Activated CD8-positive, alpha-beta memory T cell treated with anti-CD3 and anti-CD28 coated beads, Interleukin-2, amount 50 U/mL, for 24 hours (primary cell): ENCODE measurements at regions not wholly inside any gene's neighbourhood (a gene's known extent, or its start where the extent isn't known, plus 50 kb on each side); places are given as distances from the start of the nearest gene placed in this dataset.
A peak's percentile ranks its signal among the peaks of the same experiment; 100 is the strongest.

Source experiments
- DNase-seq: peaks from one replicate; pipeline ENCODE4 v3.0.0-alpha.2; 2020; ENCODE audit errors: extremely low read depth

GRCh38 chr9:129383561-129384490 lies 205.8 kb upstream of the IER5L start:
- peak; percentile 12 for DNase-seq

- no peak for DNase-seq
Observed at GRCh38 chr9:129383019-129383560, 205.0 kb upstream of the IER5L start.

GRCh38 chr9:129382281-129383018 lies 204.4 kb upstream of the IER5L start:
- DNase-seq = no peak

GRCh38 chr9:129381481-129381957 lies 203.5 kb upstream of the IER5L start:
- DNase-seq = no peak

GRCh38 chr9:129380961-129381401 lies 202.9 kb upstream of the IER5L start:
- no peak for DNase-seq

- no peak for DNase-seq
Observed at GRCh38 chr9:129379886-129380285, 201.8 kb upstream of the IER5L start.

- no peak for DNase-seq
Observed at GRCh38 chr9:129379181-129379836, 201.2 kb upstream of the IER5L start.

- DNase-seq = no peak
Observed at GRCh38 chr9:129377931-129378661, 200.0 kb upstream of the IER5L start.

GRCh38 chr9:129377181-129377580 lies 199.1 kb upstream of the IER5L start:
- DNase-seq = no peak

- DNase-seq = no peak
Observed at GRCh38 chr9:129375845-129376244, 197.8 kb upstream of the IER5L start.

- DNase-seq = no peak
Observed at GRCh38 chr9:129374651-129375050, 196.6 kb upstream of the IER5L start.

GRCh38 chr9:129374231-129374630 lies 196.2 kb upstream of the IER5L start:
- DNase-seq = no peak

GRCh38 chr9:129373361-129373760 lies 195.3 kb upstream of the IER5L start:
- no peak for DNase-seq

- no peak for DNase-seq
Observed at GRCh38 chr9:129370770-129371169, 192.7 kb upstream of the IER5L start.

GRCh38 chr9:129368444-129368978 lies 190.4 kb upstream of the IER5L start:
- no peak for DNase-seq

- DNase-seq = no peak
Observed at GRCh38 chr9:129367287-129367686, 189.2 kb upstream of the IER5L start.

GRCh38 chr9:129365196-129365595 lies 187.1 kb upstream of the IER5L start:
- no peak for DNase-seq

GRCh38 chr9:129363216-129363873 lies 185.3 kb upstream of the IER5L start:
- DNase-seq = no peak

- no peak for DNase-seq
Observed at GRCh38 chr9:129362287-129363000, 184.4 kb upstream of the IER5L start.

GRCh38 chr9:129361196-129361595 lies 183.1 kb upstream of the IER5L start:
- no peak for DNase-seq
